SK-N-MC (cell line): ENCODE measurements at regions not wholly inside any gene's neighbourhood (a gene's known extent, or its start where the extent isn't known, plus 50 kb on each side); places are given as distances from the start of the nearest gene placed in this dataset.

ENCODE experiments used
- EZH2 ChIP-seq: fragments of 200-600 bp; sonication (generic); IDR thresholded peaks from one replicate; pipeline ENCODE4 v1.6.1; 2017; ENCODE audit warnings: antibody characterized with exemption
- POLR2AphosphoS5 ChIP-seq: IDR thresholded peaks from 2 replicates; pipeline ENCODE4 v1.6.1; 2012; ENCODE audit warnings: mild to moderate bottlenecking, low read depth, low read length, borderline replicate concordance

DNA sequence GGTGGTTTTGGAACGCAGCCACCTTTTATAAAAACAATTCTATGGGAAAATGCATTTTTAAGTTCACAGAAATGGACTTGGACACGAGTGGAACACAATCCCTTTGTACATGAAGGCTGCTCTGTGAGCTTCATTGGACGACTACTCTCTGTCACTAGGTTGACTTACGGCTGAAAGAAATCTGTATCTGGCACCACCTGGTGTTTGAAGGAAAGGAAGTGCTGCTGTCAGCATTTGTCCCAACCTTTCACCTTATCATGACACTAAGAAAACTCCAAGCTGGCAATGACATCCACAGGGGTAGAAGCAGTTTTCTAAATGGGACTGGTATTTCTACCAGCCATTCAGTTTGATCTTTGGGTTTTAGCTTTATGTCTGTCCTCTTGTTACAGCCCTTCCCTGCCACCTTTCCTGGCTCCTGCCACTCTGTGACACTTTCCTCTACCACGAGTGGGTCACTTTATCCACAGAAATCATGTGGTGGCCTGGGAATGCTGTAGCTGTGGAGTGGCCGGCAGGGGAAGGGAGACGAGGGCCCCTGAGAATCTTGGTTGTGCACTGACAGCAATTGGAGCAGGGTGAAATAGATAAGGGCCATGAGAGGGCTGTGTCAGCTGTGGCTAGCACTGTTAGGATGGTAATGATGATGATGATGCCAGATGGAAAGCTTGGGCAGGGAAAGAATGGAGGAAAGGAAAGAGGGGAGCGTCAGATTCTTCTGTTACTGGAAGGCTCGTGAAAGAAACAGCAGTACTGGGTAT, 85.2 kb downstream of the TBX19 start:
- TF ChIP-seq POLR2AphosphoS5 (no peak), EZH2 (no peak)
